T47D (cell line): ENCODE measurements at regions not wholly inside any gene's neighbourhood (a gene's known extent, or its start where the extent isn't known, plus 50 kb on each side); places are given as distances from the start of the nearest gene placed in this dataset.

Experiments
- DNase-seq, 2 experiments: peaks; one replicate each; pipeline versions ENCODE4 v3.0.0 to v3.0.0-alpha.2; 2011 to 2012; ENCODE audit warnings: low read depth in 1 of 2, low spot score in 1 of 2
- JUND ChIP-seq: IDR thresholded peaks from 2 replicates; pipeline ENCODE4 v1.6.1; 2012; ENCODE audit warnings: low read depth
- in situ Hi-C: cut with HindIII; loops from 2 replicates; pipeline ENCODE4 v1.10.0; 2016; ENCODE audit warnings: low sequenced_read_pairs, low pct_unique_long_range_greater_than_20kb

DNA sequence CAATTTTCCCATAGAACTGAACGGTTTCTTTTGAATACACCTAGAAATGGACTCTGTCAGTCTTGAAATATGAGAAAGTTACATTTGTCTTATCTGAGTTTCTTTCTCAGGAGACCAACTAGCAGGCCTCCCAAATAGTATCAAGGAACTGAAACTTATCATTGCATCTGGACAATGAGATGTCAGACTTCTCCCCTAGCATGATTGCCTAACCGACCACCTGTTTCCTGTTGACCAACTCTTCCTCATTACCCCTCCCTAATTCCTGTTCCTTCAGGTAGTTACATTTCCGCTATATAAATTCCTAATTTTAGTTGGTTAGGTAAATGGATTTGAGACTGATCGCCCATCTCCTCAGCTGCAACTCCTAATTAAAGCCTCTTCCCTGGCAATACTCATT is 1587.3 kb downstream of the NCAM2 start:
- no peak for DNase-seq
- no peak for TF ChIP-seq JUND
- in situ Hi-C loops = no loop called here

DNA sequence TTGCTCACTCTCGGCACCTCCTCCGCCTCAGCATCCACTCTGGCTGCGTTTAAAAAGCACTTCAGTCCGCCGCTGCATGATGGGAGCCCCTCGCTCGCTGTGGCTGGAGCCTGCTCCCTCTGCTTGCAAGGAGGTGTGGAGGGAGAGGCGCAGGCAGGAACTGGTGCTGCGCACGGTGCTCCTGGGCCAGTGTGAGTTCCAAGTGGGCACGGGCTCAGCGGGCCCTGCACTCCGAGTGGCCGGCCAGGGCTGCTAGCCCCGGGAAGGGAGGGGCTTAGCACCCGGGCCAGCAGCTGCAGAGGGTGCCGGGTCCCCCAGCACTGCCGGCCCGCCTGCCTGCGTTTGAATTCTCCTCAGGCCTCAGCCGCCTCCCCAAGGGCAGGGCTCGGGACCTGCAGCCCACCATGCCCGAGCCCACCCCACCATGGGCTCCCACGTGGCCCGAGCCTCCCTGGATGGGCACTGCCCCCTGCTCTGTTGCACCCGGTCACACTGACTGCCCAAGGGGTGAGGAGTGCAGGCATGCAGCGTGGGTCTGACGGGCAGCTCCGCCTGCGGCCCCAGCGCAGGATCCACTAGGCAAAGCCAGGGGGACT is 1599.5 kb downstream of the NCAM2 start:
- TF ChIP-seq JUND = no peak
- DNase-seq = no peak
- in situ Hi-C loops = no loop called here

- DNase-seq = no peak
- TF ChIP-seq JUND = no peak
- in situ Hi-C loops = no loop called here
Measured at GRCh38 chr21:22609802-22610201, 1611.6 kb downstream of the NCAM2 start.

DNA sequence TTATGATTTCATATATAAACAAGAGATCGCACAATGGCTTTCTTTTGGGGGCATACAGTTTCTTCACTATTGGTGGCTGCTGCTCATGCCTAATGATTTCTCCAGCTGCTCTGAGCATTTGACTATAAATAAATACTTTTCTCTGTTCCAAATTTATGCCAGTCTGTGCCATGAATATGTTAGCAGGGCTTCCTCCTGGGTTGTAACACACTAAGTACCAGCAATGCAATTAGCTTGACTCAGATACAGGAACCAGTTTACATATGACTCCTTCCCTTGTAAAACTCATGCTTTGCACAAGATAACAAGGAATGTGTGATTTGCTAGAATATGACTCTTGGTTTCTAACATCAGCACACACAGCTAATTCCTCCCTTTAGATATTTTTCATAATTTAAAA is 1629.7 kb downstream of the NCAM2 start:
- TF ChIP-seq JUND = no peak
- in situ Hi-C loops = no loop called here
- no peak for DNase-seq

- in situ Hi-C loops = no loop called here
- no peak for TF ChIP-seq JUND
- no peak for DNase-seq
Measured at GRCh38 chr21:22630953-22631465, 1632.8 kb downstream of the NCAM2 start.

GRCh38 chr21:22632176-22632575 is 1634.0 kb downstream of the NCAM2 start:
- no peak for DNase-seq
- in situ Hi-C loops = no loop called here

DNA sequence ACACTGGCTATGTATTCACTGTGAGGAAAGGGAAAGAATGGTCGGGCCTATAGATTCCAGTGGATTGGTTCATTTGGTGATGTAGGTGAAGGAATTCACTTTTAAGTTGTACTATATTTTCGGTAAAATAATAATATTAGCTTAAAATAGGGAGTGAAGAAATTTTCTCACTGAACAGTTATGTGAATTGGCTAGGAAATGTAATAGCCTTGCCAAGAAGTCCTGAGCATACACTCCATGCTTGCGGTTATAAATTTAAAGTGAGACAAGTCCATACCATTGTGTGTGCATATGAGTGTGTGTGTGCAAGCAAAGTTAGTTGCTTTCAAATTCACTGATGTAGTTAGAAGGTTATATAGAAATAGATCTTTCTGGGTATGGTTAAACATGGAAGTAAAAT is 1651.0 kb downstream of the NCAM2 start:
- in situ Hi-C loops = no loop called here

More at GRCh38 chr21:22632176-22632575, 1634.0 kb downstream of the NCAM2 start:
- no peak for TF ChIP-seq JUND

GRCh38 chr21:22650226-22650625 is 1652.0 kb downstream of the NCAM2 start:
- TF ChIP-seq JUND = no peak
- in situ Hi-C loops = no loop called here
- no peak for DNase-seq

More for the DNA sequence above, 1651.0 kb downstream of the NCAM2 start:
- TF ChIP-seq JUND = no peak
- DNase-seq = no peak

GRCh38 chr21:22657781-22658180 is 1659.6 kb downstream of the NCAM2 start:
- in situ Hi-C loops = no loop called here
- DNase-seq = no peak
- TF ChIP-seq JUND = no peak

DNA sequence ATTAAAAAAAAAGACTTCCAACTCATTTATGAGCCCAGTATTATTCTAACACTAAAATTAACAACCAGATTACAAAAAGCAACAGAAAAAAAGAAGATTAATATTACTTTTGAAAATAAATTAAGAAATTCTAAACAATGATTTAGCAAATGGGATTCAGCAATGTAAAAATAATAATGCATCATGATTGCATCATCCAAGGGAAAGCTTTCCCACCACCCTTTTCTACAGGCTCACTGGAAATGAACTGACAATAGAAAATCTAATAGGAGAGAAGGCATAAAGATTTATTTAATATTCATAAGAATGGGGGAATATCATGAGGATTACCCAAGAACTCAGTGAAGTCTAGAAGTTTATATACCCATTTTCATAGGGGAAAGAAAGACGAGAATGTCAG is 1671.9 kb downstream of the NCAM2 start:
- TF ChIP-seq JUND = no peak
- in situ Hi-C loops = no loop called here
- no peak for DNase-seq

DNA sequence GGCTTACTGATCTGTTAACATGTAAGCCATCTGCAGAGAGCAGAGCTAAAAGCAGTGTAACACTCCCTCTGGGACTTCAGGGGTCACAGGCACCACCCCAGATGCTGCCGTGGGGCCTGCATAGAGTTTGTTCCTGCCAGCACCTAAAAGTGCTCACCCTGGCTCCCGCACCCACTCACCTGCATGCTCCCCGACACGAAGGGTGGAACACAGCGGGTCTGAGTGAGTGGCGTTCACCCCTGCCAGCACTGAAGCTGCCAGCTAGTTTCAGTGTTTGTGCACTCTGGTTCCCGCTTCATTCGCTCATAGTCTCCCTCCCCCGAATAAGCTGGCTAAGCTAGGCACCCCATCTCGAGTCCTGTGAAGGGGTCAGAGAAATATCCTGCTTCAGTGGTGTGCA is 1681.0 kb downstream of the NCAM2 start:
- in situ Hi-C loops = no loop called here
- no peak for DNase-seq
- TF ChIP-seq JUND = no peak

- in situ Hi-C loops = no loop called here
- no peak for DNase-seq
- TF ChIP-seq JUND = no peak
Measured at GRCh38 chr21:22691658-22692057, 1693.4 kb downstream of the NCAM2 start.

DNA sequence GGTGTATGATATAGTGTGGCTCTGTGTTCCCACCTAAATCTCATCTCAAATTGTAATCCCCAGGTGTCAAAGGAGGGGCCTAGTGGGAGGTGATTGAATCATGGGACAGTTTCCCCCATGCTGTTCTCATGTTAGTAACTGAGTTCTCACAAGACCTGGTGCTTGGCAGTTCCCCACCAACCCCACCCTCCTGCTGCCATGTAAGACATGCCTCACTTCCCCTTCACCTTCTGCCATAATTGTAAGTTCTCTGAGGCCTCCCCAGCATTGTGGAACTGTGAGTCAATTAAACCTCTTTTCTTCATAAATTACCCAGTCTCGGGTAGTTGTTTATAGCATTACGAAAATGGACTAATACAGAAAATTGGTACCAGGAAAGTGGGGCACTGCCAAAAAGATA is 1705.3 kb downstream of the NCAM2 start:
- in situ Hi-C loops = no loop called here

DNA sequence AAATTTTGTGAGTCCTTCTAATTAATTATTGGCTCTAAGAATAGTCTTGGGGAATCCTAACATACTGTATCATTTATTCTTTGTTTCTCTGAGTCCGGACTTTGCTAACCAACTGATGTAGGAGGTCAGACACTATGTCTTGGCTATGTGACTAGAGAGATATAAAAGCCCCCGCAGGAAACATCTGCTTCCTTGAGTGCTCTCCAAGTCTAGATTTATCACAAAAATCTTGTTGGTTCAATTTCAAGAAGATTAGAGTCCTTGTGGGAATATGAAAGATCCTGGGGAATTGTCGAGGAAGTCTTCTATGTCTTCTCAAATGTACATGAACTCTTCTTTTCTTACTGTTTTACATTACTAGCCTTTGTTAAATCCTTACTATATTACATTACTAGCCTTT is 1712.5 kb downstream of the NCAM2 start:
- in situ Hi-C loops = no loop called here
- no peak for DNase-seq
- no peak for TF ChIP-seq JUND

More for the DNA sequence above, 1705.3 kb downstream of the NCAM2 start:
- DNase-seq = no peak
- TF ChIP-seq JUND = no peak
